Panc1 (cell line): ENCODE measurements at regions not wholly inside any gene's neighbourhood (a gene's known extent, or its start where the extent isn't known, plus 50 kb on each side); places are given as distances from the start of the nearest gene placed in this dataset.

Source experiments
- POLR2AphosphoS5 ChIP-seq: IDR thresholded peaks from 2 replicates; pipeline ENCODE4 v1.6.1; 2012; ENCODE audit warnings: mild to moderate bottlenecking, low read depth, low read length, moderate library complexity
- SIN3A ChIP-seq: IDR thresholded peaks from 2 replicates; pipeline ENCODE4 v1.6.1; 2012; ENCODE audit warnings: low read depth, mild to moderate bottlenecking, low read length, moderate library complexity, borderline replicate concordance; ENCODE audit not compliant: insufficient read depth
- TCF7L2 ChIP-seq: IDR thresholded peaks from 2 replicates; pipeline ENCODE4 v1.6.1; 2011; ENCODE audit warnings: mild to moderate bottlenecking, low read depth, low read length, inconsistent platforms
- TF ChIP-seq, protein P1 (sequence below): fragments of 450-650 bp; IDR thresholded peaks from 2 replicates; pipeline ENCODE4 v1.5.1; 2017; ENCODE audit warnings: mild to moderate bottlenecking
- TF ChIP-seq, protein P2 (sequence below), 2 experiments: IDR thresholded peaks; 2 replicates each; pipeline ENCODE4 v1.6.1; 2011 to 2012; ENCODE audit warnings: low read depth in 2 of 2, control low read depth in 1 of 2, low read length in 1 of 2, mild to moderate bottlenecking in 1 of 2, moderate library complexity in 1 of 2; ENCODE audit not compliant: insufficient read depth in 1 of 2

DNA sequence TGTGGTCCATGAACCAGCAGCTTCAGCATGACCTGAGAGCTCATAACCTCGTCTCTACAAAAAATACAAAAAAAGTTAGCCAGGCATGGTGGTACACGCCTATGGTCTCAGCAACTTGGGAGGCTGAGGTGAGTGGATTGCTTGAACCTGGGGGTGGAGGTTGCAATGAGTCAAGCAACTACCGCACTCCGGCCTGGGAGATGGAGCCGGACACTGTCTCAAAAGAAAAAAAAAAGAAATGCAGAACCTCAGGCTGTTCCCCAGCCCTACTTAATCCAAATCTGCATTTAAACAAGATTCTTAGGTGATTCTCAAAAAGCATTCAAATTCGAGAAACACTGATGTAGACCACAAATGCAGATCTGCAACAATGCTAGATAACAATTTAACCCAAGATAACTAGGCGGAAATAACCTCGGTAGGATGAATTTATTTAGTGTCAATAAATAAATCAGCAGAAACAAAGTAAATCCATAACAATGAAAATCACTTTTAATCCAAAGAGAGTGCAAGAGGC, 203.5 kb downstream of the SP3 start:
- TF ChIP-seq, protein P1, sequence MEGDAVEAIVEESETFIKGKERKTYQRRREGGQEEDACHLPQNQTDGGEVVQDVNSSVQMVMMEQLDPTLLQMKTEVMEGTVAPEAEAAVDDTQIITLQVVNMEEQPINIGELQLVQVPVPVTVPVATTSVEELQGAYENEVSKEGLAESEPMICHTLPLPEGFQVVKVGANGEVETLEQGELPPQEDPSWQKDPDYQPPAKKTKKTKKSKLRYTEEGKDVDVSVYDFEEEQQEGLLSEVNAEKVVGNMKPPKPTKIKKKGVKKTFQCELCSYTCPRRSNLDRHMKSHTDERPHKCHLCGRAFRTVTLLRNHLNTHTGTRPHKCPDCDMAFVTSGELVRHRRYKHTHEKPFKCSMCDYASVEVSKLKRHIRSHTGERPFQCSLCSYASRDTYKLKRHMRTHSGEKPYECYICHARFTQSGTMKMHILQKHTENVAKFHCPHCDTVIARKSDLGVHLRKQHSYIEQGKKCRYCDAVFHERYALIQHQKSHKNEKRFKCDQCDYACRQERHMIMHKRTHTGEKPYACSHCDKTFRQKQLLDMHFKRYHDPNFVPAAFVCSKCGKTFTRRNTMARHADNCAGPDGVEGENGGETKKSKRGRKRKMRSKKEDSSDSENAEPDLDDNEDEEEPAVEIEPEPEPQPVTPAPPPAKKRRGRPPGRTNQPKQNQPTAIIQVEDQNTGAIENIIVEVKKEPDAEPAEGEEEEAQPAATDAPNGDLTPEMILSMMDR = no peak
- TF ChIP-seq POLR2AphosphoS5 (no peak), TCF7L2 (no peak), SIN3A (no peak)
- TF ChIP-seq, protein P2, sequence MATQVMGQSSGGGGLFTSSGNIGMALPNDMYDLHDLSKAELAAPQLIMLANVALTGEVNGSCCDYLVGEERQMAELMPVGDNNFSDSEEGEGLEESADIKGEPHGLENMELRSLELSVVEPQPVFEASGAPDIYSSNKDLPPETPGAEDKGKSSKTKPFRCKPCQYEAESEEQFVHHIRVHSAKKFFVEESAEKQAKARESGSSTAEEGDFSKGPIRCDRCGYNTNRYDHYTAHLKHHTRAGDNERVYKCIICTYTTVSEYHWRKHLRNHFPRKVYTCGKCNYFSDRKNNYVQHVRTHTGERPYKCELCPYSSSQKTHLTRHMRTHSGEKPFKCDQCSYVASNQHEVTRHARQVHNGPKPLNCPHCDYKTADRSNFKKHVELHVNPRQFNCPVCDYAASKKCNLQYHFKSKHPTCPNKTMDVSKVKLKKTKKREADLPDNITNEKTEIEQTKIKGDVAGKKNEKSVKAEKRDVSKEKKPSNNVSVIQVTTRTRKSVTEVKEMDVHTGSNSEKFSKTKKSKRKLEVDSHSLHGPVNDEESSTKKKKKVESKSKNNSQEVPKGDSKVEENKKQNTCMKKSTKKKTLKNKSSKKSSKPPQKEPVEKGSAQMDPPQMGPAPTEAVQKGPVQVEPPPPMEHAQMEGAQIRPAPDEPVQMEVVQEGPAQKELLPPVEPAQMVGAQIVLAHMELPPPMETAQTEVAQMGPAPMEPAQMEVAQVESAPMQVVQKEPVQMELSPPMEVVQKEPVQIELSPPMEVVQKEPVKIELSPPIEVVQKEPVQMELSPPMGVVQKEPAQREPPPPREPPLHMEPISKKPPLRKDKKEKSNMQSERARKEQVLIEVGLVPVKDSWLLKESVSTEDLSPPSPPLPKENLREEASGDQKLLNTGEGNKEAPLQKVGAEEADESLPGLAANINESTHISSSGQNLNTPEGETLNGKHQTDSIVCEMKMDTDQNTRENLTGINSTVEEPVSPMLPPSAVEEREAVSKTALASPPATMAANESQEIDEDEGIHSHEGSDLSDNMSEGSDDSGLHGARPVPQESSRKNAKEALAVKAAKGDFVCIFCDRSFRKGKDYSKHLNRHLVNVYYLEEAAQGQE (IDR thresholded peaks at IDR 0.05; ENCODE audit: insufficient read depth in 1 of 2, low read depth in 2 of 2, low read length in 1 of 2) = no peak
